ENCODE measurements at regions not wholly inside any gene's neighbourhood (a gene's known extent, or its start where the extent isn't known, plus 50 kb on each side); places are given as distances from the start of the nearest gene placed in this dataset.

GRCh38 chr9:13445103-13445500, 165.6 kb upstream of the MPDZ start:
- no peak for TF ChIP-seq SP1 (IDR thresholded peaks at IDR 0.05)
- no peak for TF ChIP-seq FOXM1 (IDR thresholded peaks at IDR 0.05; ENCODE audit: borderline replicate concordance)
- no peak for TF ChIP-seq LEF1 (IDR thresholded peaks at IDR 0.05; ENCODE audit: borderline replicate concordance)

Data from HEK293T (cell line).